ENCODE measurements at regions not wholly inside any gene's neighbourhood (a gene's known extent, or its start where the extent isn't known, plus 50 kb on each side); places are given as distances from the start of the nearest gene placed in this dataset.

DNA sequence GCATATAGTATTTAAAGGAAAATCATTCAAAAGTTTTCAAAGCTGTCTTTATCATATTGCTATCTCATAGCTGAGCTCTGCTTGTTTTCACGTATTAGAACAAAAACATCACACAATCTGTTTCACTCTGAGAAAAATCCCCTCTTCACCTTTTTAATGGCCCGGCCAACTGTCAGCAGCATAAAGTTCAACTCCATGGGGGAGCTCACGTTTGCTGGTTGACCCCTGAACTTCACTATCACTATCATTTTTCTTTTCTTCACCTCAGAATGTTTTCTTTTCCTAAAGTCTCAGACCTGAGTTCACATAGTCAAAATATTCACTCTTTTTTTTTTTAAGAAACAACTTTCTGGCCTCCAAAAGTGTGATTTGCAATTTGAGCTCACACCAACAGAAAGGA is 374.4 kb upstream of the MARCKS start:
- TF ChIP-seq, protein P1, sequence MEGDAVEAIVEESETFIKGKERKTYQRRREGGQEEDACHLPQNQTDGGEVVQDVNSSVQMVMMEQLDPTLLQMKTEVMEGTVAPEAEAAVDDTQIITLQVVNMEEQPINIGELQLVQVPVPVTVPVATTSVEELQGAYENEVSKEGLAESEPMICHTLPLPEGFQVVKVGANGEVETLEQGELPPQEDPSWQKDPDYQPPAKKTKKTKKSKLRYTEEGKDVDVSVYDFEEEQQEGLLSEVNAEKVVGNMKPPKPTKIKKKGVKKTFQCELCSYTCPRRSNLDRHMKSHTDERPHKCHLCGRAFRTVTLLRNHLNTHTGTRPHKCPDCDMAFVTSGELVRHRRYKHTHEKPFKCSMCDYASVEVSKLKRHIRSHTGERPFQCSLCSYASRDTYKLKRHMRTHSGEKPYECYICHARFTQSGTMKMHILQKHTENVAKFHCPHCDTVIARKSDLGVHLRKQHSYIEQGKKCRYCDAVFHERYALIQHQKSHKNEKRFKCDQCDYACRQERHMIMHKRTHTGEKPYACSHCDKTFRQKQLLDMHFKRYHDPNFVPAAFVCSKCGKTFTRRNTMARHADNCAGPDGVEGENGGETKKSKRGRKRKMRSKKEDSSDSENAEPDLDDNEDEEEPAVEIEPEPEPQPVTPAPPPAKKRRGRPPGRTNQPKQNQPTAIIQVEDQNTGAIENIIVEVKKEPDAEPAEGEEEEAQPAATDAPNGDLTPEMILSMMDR (IDR thresholded peaks at IDR 0.05; ENCODE audit: extremely low read depth, missing control alignments), result no peak
- DNase-seq (ENCODE audit: low spot score), result no peak

DNA sequence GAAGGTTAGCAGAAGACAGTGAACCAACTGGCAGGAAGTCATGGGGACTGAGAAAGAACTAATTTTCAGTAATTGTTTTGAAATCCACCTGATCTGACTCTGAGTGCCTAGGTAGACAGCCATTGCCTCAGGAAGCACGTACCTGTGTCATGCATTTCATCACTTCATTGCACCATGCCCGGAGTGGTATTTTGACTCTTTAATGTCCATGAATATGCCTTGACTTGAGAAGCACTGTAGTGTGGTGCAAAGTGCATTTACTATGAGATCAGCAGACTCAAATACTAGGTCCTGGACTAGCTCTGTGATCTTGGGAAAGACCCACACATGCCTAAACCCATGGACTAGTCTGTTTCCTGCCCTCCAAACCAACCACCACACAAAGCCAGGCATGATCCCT is 370.9 kb upstream of the MARCKS start:
- no peak for DNase-seq (ENCODE audit: low spot score)
- TF ChIP-seq, protein P1 (IDR thresholded peaks at IDR 0.05; ENCODE audit: extremely low read depth, missing control alignments), result no peak

DNA sequence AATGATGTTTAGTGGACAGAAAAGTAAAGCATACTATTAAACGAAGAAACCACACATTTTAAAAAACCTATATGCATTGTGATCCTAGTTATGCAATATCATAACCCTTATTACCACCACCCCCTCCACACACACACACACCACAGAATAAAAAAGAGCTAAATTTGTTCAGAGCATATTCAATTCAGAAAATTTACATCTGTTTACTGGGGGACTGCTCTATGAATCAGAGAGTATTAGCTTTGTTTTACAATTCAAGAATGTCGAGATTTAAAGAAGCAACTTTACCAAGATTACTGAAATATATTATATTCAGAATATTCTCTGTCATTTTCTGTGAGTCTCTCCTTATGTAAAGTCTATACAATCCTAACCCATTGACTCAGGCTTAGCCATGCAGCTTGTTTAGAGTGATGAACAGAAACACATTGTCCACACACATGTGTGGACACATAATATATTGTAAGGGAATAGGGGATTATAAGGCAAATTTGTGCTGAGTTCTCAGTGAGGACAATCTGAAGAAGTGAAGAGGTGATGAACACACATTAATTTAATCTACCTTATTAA is 369.6 kb upstream of the MARCKS start:
- DNase-seq (ENCODE audit: low spot score), result no peak
- TF ChIP-seq, protein P1 (IDR thresholded peaks at IDR 0.05; ENCODE audit: extremely low read depth, missing control alignments), result no peak

DNA sequence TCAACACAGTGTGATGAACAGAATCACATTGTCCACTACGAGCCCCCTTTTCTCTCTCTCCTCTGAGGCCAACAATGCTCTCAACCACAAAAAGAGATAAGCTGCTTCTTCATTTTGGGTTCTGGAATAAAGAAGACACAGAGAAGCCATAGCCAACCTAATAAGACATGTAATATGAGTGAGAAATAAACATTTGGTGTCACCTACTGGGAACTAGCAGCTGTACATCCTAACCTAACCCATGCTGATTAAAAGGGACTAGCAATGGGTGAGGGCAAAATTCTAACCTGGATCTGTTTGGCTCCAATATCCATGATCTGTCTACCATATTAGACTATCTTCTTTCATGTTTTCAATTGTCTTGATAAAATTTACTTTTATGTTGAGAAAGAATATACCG is 369.1 kb upstream of the MARCKS start:
- TF ChIP-seq, protein P1 (IDR thresholded peaks at IDR 0.05; ENCODE audit: extremely low read depth, missing control alignments), result no peak
- no peak for DNase-seq (ENCODE audit: low spot score)

DNA sequence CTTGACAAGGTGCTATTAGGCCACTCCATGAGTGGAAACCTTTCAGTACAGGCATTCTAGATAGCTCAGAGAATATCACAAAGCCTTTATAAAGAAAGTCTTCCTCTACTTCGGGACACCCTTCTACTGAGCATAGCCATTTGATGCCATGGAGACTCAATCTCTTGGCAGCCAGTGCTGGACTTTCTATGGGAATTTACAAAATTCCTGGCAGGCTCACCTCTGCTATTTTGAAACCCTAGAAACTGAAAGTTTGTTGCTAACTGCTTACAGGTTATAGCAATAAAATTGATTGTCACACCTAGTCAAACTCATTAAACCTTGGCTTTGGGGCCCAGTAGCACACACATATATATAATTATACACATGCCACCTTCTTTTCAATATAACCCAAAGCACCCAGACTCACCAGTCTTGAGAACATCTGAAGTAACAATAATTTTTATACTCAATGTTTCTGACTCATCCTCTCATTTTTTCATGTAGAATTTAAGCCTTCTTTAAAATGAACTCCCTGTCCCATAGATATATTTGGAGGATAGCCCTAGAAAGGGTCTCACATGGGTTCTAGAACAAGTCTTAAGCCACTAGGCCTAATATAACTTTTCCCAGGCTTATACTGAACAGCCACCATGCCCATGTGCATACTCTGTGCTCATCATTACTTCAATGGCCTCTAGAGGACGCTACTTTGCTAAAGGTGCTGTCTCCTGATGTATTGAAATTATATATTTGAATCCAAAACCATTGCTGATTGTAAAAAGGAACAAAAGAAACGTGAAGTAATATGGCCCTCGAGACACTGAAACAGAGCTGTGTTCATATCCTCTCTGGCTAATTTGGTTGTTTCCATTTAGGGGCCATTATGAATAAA is 368.1 kb upstream of the MARCKS start:
- TF ChIP-seq, protein P1 (IDR thresholded peaks at IDR 0.05; ENCODE audit: extremely low read depth, missing control alignments), result no peak
- DNase-seq (ENCODE audit: low spot score), result no peak

DNA sequence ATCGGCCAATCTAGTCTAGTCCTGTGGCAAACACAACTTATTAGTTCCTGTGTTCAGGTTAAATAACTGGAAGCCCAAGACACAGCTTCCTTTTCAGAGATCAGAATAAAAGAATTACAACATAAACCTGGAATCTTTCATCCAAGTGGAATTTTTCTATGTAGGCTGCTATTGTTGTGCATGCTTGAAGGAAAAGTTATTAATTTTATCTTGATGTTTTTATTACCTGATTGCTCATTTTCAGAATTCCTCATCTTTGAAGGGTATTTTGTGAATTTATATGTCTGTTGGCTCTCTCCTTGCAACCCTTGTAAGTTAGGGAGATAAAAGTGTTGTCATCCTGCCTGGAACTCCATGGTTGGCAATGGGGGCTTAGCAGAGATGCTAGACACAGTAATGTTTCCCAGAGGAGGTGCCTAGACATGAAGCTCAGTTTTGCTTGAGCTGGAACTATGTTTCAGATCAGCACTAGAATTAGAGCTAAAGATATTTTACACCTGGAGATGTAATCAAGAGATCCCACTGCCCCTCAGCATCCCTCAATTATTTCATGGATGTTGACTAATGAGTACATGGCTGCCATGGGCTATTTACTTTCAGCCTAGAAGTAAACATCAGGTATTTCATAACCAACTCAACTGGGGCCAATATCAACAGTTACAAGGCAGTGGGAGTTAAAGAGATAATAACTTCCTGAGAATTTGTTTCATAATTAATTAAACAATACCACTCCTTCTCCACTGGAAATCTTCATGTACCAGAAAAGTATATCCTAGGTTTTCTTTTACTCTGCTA is 367.0 kb upstream of the MARCKS start:
- TF ChIP-seq, protein P1 (IDR thresholded peaks at IDR 0.05; ENCODE audit: extremely low read depth, missing control alignments), result no peak
- DNase-seq (ENCODE audit: low spot score), result no peak

DNA sequence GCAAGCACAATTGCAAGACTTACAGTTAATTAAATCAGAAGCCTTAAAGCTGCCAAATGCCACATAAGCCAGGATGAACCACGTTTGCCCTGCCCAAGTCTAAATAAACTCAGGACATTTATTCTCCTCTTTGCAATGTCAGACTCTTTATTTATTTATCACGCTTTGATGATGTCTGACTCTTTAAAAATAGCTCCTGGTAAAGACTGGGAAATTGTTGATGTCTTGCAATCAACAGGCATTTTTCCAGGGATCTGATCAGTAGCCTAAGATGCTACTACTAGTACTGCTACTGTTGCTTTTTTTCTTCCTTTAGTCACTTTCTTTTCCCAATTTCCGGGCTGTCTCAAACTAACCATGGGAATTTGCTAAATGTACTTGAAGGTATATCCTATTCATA is 365.8 kb upstream of the MARCKS start:
- TF ChIP-seq, protein P1 (IDR thresholded peaks at IDR 0.05; ENCODE audit: extremely low read depth, missing control alignments), result no peak
- DNase-seq (ENCODE audit: low spot score), result no peak

Data from GM20000 (cell line).